ENCODE measurements at regions not wholly inside any gene's neighbourhood (a gene's known extent, or its start where the extent isn't known, plus 50 kb on each side); places are given as distances from the start of the nearest gene placed in this dataset.

DNA sequence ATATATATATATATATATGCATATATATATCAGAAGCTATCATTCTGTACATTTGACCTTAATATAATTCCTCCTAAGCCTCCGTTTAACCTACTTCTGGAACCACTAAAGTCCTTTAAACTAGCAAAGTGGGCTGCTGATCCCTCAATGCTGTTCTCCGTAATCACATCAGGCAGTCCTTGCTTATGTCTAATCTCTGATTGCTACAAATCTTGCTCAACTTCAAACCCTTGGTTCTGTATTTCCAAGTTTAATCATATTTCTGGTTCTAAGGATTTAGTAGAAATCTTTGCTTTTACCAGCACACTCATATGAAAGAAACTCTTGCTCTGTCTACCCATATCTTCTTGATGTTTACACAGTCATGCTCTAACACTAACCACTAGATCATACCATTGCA lies 91.5 kb upstream of the GALNT13 start:
- peaks cover 0 to 3% (median 1%) of the 10 kb centered on the region in 5 experiments for H3K9me3 ChIP-seq (ENCODE audit: control extremely low read depth in 1 of 5, control insufficient read depth in 4 of 5, insufficient read depth in 2 of 5, low read depth in 1 of 5, low read length in 4 of 5)
- H3K4me1 ChIP-seq (ENCODE audit: control extremely low read depth in 1 of 4, control insufficient read depth in 4 of 4, insufficient read depth in 4 of 4, low read length in 3 of 4): peaks cover 0 to 3% (median 0%) of the 10 kb centered on the region in 4 experiments
- ChIA-PET POLR2A (no interaction called here), CTCF (no interaction called here)
- no peak overlapping the region for H3K27ac ChIP-seq (ENCODE audit: insufficient read depth in 1 of 2, low read depth in 1 of 2, low read length in 2 of 2, poor library complexity in 1 of 2, severe bottlenecking in 2 of 2)
- H3K4me3 ChIP-seq (ENCODE audit: control insufficient read depth in 1 of 7, extremely low read depth in 1 of 7, insufficient read depth in 4 of 7, low read depth in 2 of 7, low read length in 6 of 7): no peak overlapping the region
- 100% methylated on average over 1 of the region's 2 CpGs for WGBS (ENCODE audit: insufficient coverage)
- no peaks in the 10 kb centered on the region for H3K27me3 ChIP-seq (replicated peaks in 2 of 5; ENCODE audit: control insufficient read depth in 4 of 5, insufficient read depth in 5 of 5, low read length in 4 of 5)
- no peak for DNase-seq
- no peaks in the 10 kb centered on the region for H3K36me3 ChIP-seq (ENCODE audit: control insufficient read depth in 4 of 4, insufficient read depth in 4 of 4, low read length in 3 of 4)

DNA sequence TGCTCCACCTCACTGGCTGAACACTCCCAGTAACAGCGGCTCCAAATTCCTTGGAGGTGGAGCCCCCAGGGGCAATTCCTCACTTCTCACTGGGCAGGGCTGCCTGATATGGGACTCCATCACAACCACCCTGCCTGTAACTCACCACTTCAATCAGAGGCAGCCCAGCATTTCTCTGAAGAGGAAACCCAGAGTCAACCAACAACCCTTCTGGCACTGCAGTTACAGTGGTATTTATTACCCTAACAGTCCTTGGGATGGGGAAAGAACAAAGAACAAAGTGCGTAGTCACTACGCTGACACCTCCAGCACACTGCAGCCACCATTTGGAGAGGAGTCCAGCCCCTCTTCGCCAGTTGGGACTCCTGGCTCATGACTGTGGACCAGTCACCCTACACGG lies 85.7 kb upstream of the GALNT13 start:
- no peaks in the 10 kb centered on the region for H3K27me3 ChIP-seq (replicated peaks in 2 of 5; ENCODE audit: control insufficient read depth in 4 of 5, insufficient read depth in 5 of 5, low read length in 4 of 5)
- WGBS (ENCODE audit: insufficient coverage): 94% methylated on average over 5 of the region's 5 CpGs
- no peak overlapping the region for H3K4me3 ChIP-seq (ENCODE audit: control insufficient read depth in 1 of 7, extremely low read depth in 1 of 7, insufficient read depth in 4 of 7, low read depth in 2 of 7, low read length in 6 of 7)
- CTCF ChIA-PET: no interaction called here
- H3K9me3 ChIP-seq (ENCODE audit: control extremely low read depth in 1 of 5, control insufficient read depth in 4 of 5, insufficient read depth in 2 of 5, low read depth in 1 of 5, low read length in 4 of 5): peaks cover 0 to 3% (median 0%) of the 10 kb centered on the region in 5 experiments
- H3K27ac ChIP-seq (ENCODE audit: insufficient read depth in 1 of 2, low read depth in 1 of 2, low read length in 2 of 2, poor library complexity in 1 of 2, severe bottlenecking in 2 of 2): no peak overlapping the region
- H3K4me1 ChIP-seq (ENCODE audit: control extremely low read depth in 1 of 4, control insufficient read depth in 4 of 4, insufficient read depth in 4 of 4, low read length in 3 of 4): peaks cover 0 to 3% (median 0%) of the 10 kb centered on the region in 4 experiments
- DNase-seq: no peak
- H3K36me3 ChIP-seq (ENCODE audit: control insufficient read depth in 4 of 4, insufficient read depth in 4 of 4, low read length in 3 of 4): no peaks in the 10 kb centered on the region
- POLR2A ChIA-PET: no interaction called here

DNA sequence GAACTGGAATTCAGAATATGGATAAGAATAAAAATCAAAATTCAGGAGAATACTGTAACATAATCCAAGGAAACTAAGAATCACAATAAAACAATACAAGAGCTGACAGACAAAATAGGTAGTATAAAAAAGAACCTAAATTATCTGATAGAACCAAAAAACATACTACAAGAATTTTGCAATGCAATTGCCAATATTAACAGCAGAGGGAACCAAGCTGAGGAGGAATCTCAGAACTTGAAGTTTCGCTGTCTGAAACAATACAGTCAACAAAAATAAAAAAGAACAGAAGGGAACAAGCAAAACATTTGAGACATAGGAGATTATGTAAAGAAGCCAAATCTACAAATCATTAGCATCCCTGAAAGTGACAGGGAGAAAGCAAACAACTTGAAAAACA lies 84.1 kb upstream of the GALNT13 start:
- WGBS (ENCODE audit: insufficient coverage): no CpG with 5 or more reads among the region's 1 CpG
- ChIA-PET POLR2A (no interaction called here), CTCF (no interaction called here)

DNA sequence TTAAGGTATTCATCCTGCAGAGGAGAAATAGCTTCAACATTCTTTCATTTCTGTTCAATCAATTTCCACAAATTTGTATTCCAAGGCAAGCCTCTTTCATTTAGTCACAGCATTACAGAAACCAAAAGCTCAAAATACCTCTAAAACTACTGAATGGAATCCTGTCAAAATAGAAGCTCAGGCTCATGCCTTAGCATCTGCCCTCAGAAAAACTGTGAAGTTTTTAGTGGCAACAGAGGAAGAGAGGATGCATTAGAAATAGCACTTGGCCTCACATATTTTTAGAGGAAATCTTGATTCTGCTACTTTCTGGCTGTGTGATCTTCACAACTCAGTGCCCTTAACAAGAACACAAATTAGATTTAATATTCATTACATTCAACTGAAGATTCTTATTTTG lies 69.1 kb upstream of the GALNT13 start:
- ChIA-PET POLR2A (no interaction called here), CTCF (no interaction called here)
- no peaks in the 10 kb centered on the region for H3K4me1 ChIP-seq (ENCODE audit: control extremely low read depth in 1 of 4, control insufficient read depth in 4 of 4, insufficient read depth in 4 of 4, low read length in 3 of 4)
- DNase-seq: no peak
- no peaks in the 10 kb centered on the region for H3K27me3 ChIP-seq (replicated peaks in 2 of 5; ENCODE audit: control insufficient read depth in 4 of 5, insufficient read depth in 5 of 5, low read length in 4 of 5)
- H3K36me3 ChIP-seq (ENCODE audit: control insufficient read depth in 4 of 4, insufficient read depth in 4 of 4, low read length in 3 of 4): no peaks in the 10 kb centered on the region
- H3K9me3 ChIP-seq (ENCODE audit: control extremely low read depth in 1 of 5, control insufficient read depth in 4 of 5, insufficient read depth in 2 of 5, low read depth in 1 of 5, low read length in 4 of 5): no peaks in the 10 kb centered on the region
- H3K27ac ChIP-seq (ENCODE audit: insufficient read depth in 1 of 2, low read depth in 1 of 2, low read length in 2 of 2, poor library complexity in 1 of 2, severe bottlenecking in 2 of 2): no peak overlapping the region
- H3K4me3 ChIP-seq (ENCODE audit: control insufficient read depth in 1 of 7, extremely low read depth in 1 of 7, insufficient read depth in 4 of 7, low read depth in 2 of 7, low read length in 6 of 7): no peak overlapping the region

More for the DNA sequence above, 84.1 kb upstream of the GALNT13 start:
- H3K4me3 ChIP-seq (ENCODE audit: control insufficient read depth in 1 of 7, extremely low read depth in 1 of 7, insufficient read depth in 4 of 7, low read depth in 2 of 7, low read length in 6 of 7): no peak overlapping the region
- H3K36me3 ChIP-seq (ENCODE audit: control insufficient read depth in 4 of 4, insufficient read depth in 4 of 4, low read length in 3 of 4): no peaks in the 10 kb centered on the region
- DNase-seq: no peak
- H3K4me1 ChIP-seq (ENCODE audit: control extremely low read depth in 1 of 4, control insufficient read depth in 4 of 4, insufficient read depth in 4 of 4, low read length in 3 of 4): peaks cover 0 to 3% (median 0%) of the 10 kb centered on the region in 4 experiments
- H3K27ac ChIP-seq (ENCODE audit: insufficient read depth in 1 of 2, low read depth in 1 of 2, low read length in 2 of 2, poor library complexity in 1 of 2, severe bottlenecking in 2 of 2): no peak overlapping the region
- no peaks in the 10 kb centered on the region for H3K27me3 ChIP-seq (replicated peaks in 2 of 5; ENCODE audit: control insufficient read depth in 4 of 5, insufficient read depth in 5 of 5, low read length in 4 of 5)
- peaks cover 0 to 6% (median 2%) of the 10 kb centered on the region in 5 experiments for H3K9me3 ChIP-seq (ENCODE audit: control extremely low read depth in 1 of 5, control insufficient read depth in 4 of 5, insufficient read depth in 2 of 5, low read depth in 1 of 5, low read length in 4 of 5)

DNA sequence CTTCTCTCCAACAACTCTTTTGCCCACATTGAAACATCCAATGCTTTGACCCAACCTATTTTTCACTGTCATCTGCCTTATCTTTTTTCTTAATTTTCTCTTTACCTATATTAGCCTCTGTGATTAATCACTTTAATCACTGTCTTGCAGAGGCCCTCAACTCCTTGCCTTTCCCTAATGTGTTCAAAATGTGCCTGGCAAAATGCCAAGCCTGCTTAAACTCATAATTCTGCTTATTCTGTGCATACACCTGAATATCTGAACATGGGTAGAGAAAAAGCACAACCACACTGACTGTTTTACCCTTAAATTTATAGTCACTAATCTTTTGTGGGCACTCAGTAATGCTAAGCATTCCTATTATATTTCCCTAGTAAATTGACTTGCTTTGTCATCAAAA lies 63.0 kb upstream of the GALNT13 start:
- no peaks in the 10 kb centered on the region for H3K9me3 ChIP-seq (ENCODE audit: control extremely low read depth in 1 of 5, control insufficient read depth in 4 of 5, insufficient read depth in 2 of 5, low read depth in 1 of 5, low read length in 4 of 5)
- H3K36me3 ChIP-seq (ENCODE audit: control insufficient read depth in 4 of 4, insufficient read depth in 4 of 4, low read length in 3 of 4): no peaks in the 10 kb centered on the region
- POLR2A ChIA-PET: no interaction called here
- no peak for DNase-seq
- CTCF ChIA-PET: no interaction called here
- no peak overlapping the region for H3K27ac ChIP-seq (ENCODE audit: insufficient read depth in 1 of 2, low read depth in 1 of 2, low read length in 2 of 2, poor library complexity in 1 of 2, severe bottlenecking in 2 of 2)
- no peaks in the 10 kb centered on the region for H3K4me1 ChIP-seq (ENCODE audit: control extremely low read depth in 1 of 4, control insufficient read depth in 4 of 4, insufficient read depth in 4 of 4, low read length in 3 of 4)
- H3K4me3 ChIP-seq (ENCODE audit: control insufficient read depth in 1 of 7, extremely low read depth in 1 of 7, insufficient read depth in 4 of 7, low read depth in 2 of 7, low read length in 6 of 7): no peak overlapping the region
- no peaks in the 10 kb centered on the region for H3K27me3 ChIP-seq (replicated peaks in 2 of 5; ENCODE audit: control insufficient read depth in 4 of 5, insufficient read depth in 5 of 5, low read length in 4 of 5)

DNA sequence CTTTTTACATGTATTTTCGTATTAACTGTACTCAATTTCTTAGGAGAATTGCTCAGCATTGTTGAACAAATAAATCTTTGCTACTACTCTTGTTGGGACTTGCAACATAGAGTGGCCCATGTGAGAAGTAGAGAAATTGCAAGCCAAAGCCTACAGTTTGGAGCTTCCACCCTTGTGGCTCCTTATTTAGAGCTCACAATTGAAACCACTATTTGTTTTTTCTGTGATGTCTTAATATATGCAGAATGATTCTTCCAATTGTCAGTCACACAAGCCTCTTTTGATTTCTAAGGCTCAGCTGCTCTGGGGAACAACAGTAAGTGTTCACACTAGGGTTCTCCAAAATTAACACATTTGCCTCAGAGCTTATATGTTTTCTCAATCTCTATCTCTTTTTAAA lies 60.2 kb upstream of the GALNT13 start:
- no CpG with 5 or more reads among the region's 1 CpG for WGBS (ENCODE audit: insufficient coverage)

DNA sequence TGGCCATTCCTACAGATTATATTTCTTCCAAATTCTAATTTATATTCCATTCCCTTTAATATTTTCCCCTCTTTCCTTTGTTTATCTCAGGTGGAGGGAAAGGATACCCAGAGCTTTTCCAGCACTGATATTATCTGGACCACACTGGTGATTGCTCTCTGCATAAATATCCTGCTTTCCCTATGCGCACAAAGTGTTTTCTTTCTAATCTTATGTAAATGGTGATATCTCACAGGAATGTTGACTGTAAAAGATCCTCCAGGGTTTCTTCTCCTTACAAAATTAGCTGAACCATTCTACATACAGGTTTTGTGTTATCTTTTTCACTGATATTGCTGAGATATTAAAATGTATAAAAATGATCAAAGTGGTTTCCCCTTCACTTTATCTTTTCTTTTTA lies 59.1 kb upstream of the GALNT13 start:
- no CpG with 5 or more reads among the region's 1 CpG for WGBS (ENCODE audit: insufficient coverage)
- H3K4me3 ChIP-seq (ENCODE audit: control insufficient read depth in 1 of 7, extremely low read depth in 1 of 7, insufficient read depth in 4 of 7, low read depth in 2 of 7, low read length in 6 of 7): no peak overlapping the region
- H3K4me1 ChIP-seq (ENCODE audit: control extremely low read depth in 1 of 4, control insufficient read depth in 4 of 4, insufficient read depth in 4 of 4, low read length in 3 of 4): no peaks in the 10 kb centered on the region
- no peak for DNase-seq
- CTCF ChIA-PET: no interaction called here
- H3K27me3 ChIP-seq (replicated peaks in 2 of 5; ENCODE audit: control insufficient read depth in 4 of 5, insufficient read depth in 5 of 5, low read length in 4 of 5): no peaks in the 10 kb centered on the region
- no peaks in the 10 kb centered on the region for H3K36me3 ChIP-seq (ENCODE audit: control insufficient read depth in 4 of 4, insufficient read depth in 4 of 4, low read length in 3 of 4)
- POLR2A ChIA-PET: no interaction called here
- no peaks in the 10 kb centered on the region for H3K9me3 ChIP-seq (ENCODE audit: control extremely low read depth in 1 of 5, control insufficient read depth in 4 of 5, insufficient read depth in 2 of 5, low read depth in 1 of 5, low read length in 4 of 5)
- H3K27ac ChIP-seq (ENCODE audit: insufficient read depth in 1 of 2, low read depth in 1 of 2, low read length in 2 of 2, poor library complexity in 1 of 2, severe bottlenecking in 2 of 2): no peak overlapping the region

More for the DNA sequence above, 60.2 kb upstream of the GALNT13 start:
- no peaks in the 10 kb centered on the region for H3K9me3 ChIP-seq (ENCODE audit: control extremely low read depth in 1 of 5, control insufficient read depth in 4 of 5, insufficient read depth in 2 of 5, low read depth in 1 of 5, low read length in 4 of 5)
- H3K4me3 ChIP-seq (ENCODE audit: control insufficient read depth in 1 of 7, extremely low read depth in 1 of 7, insufficient read depth in 4 of 7, low read depth in 2 of 7, low read length in 6 of 7): no peak overlapping the region
- H3K27me3 ChIP-seq (replicated peaks in 2 of 5; ENCODE audit: control insufficient read depth in 4 of 5, insufficient read depth in 5 of 5, low read length in 4 of 5): no peaks in the 10 kb centered on the region
- H3K4me1 ChIP-seq (ENCODE audit: control extremely low read depth in 1 of 4, control insufficient read depth in 4 of 4, insufficient read depth in 4 of 4, low read length in 3 of 4): no peaks in the 10 kb centered on the region
- POLR2A ChIA-PET: interaction anchor here (0.5 kb wide), 1 partner anchor 55 kb away, joined by 4 read pairs; no protein-coding TSS in a partner anchor
- H3K36me3 ChIP-seq (ENCODE audit: control insufficient read depth in 4 of 4, insufficient read depth in 4 of 4, low read length in 3 of 4): no peaks in the 10 kb centered on the region
- CTCF ChIA-PET: no interaction called here
- H3K27ac ChIP-seq (ENCODE audit: insufficient read depth in 1 of 2, low read depth in 1 of 2, low read length in 2 of 2, poor library complexity in 1 of 2, severe bottlenecking in 2 of 2): no peak overlapping the region
- no peak for DNase-seq

Data from common myeloid progenitor, CD34-positive (primary cell).